ENCODE measurements at regions not wholly inside any gene's neighbourhood (a gene's known extent, or its start where the extent isn't known, plus 50 kb on each side); places are given as distances from the start of the nearest gene placed in this dataset.
"Not testable (repeated sequence)": the region's sequence is repeated elsewhere in the genome, so short reads cannot be mapped to it uniquely, and the experiment has no call there.

- no peak for DNase-seq
Measured at GRCh38 chr1:55793856-55794255, 578.7 kb upstream of the USP24 start.

GRCh38 chr1:55792870-55793269, 577.7 kb upstream of the USP24 start:
- no peak for DNase-seq

GRCh38 chr1:55789466-55789865, 574.3 kb upstream of the USP24 start:
- DNase-seq: no peak

- DNase-seq: no peak
Measured at GRCh38 chr1:55786396-55786795, 571.2 kb upstream of the USP24 start.

- DNase-seq: not testable (repeated sequence)
Measured at GRCh38 chr1:55784941-55785450, 569.8 kb upstream of the USP24 start.

- no peak for DNase-seq
Measured at GRCh38 chr1:55781944-55782482, 566.8 kb upstream of the USP24 start.

GRCh38 chr1:55781003-55781402, 565.8 kb upstream of the USP24 start:
- no peak for DNase-seq

- DNase-seq: no peak
Measured at GRCh38 chr1:55777545-55777944, 562.4 kb upstream of the USP24 start.

- DNase-seq: no peak
Measured at GRCh38 chr1:55775007-55775406, 559.8 kb upstream of the USP24 start.

- no peak for DNase-seq
Measured at GRCh38 chr1:55774446-55774845, 559.3 kb upstream of the USP24 start.

- DNase-seq: no peak
Measured at GRCh38 chr1:55773211-55773940, 558.2 kb upstream of the USP24 start.

- no peak for DNase-seq
Measured at GRCh38 chr1:55768327-55768952, 553.3 kb upstream of the USP24 start.

- no peak for DNase-seq
Measured at GRCh38 chr1:55767171-55767570, 552.0 kb upstream of the USP24 start.

- not testable (repeated sequence) for DNase-seq
Measured at GRCh38 chr1:55765505-55765904, 550.3 kb upstream of the USP24 start.

- DNase-seq: no peak
Measured at GRCh38 chr1:55751776-55752175, 536.6 kb upstream of the USP24 start.

GRCh38 chr1:55750628-55750995, 535.4 kb upstream of the USP24 start:
- DNase-seq: no peak

GRCh38 chr1:55749975-55750627, 534.9 kb upstream of the USP24 start:
- no peak for DNase-seq

- no peak for DNase-seq
Measured at GRCh38 chr1:55747408-55747841, 532.3 kb upstream of the USP24 start.

- DNase-seq: no peak
Measured at GRCh38 chr1:55746710-55747109, 531.5 kb upstream of the USP24 start.

- no peak for DNase-seq
Measured at GRCh38 chr1:55741516-55741915, 526.4 kb upstream of the USP24 start.

- no peak for DNase-seq
Measured at GRCh38 chr1:55735106-55735505, 519.9 kb upstream of the USP24 start.

GRCh38 chr1:55726994-55727393, 511.8 kb upstream of the USP24 start:
- no peak for DNase-seq

GRCh38 chr1:55725378-55725777, 510.2 kb upstream of the USP24 start:
- no peak for DNase-seq
